Loucy (cell line): ENCODE measurements at regions not wholly inside any gene's neighbourhood (a gene's known extent, or its start where the extent isn't known, plus 50 kb on each side); places are given as distances from the start of the nearest gene placed in this dataset.

ENCODE experiments used
- EZH2phosphoT487 ChIP-seq: fragments of 200-600 bp; IDR thresholded peaks from 2 replicates; pipeline ENCODE4 v1.6.1; 2018; ENCODE audit warnings: antibody characterized with exemption, mild to moderate bottlenecking, moderate library complexity, borderline replicate concordance
- TF ChIP-seq, protein P1 (sequence below): fragments of 200-600 bp; sonication (generic); conservative IDR thresholded peaks from 2 replicates; pipeline ENCODE4 v1.5.1; 2014; ENCODE audit warnings: mild to moderate bottlenecking, antibody characterized with exemption, low read length

GRCh38 chr10:81479316-81479715 is 395.7 kb upstream of the NRG3 start:
- TF ChIP-seq, protein P1, sequence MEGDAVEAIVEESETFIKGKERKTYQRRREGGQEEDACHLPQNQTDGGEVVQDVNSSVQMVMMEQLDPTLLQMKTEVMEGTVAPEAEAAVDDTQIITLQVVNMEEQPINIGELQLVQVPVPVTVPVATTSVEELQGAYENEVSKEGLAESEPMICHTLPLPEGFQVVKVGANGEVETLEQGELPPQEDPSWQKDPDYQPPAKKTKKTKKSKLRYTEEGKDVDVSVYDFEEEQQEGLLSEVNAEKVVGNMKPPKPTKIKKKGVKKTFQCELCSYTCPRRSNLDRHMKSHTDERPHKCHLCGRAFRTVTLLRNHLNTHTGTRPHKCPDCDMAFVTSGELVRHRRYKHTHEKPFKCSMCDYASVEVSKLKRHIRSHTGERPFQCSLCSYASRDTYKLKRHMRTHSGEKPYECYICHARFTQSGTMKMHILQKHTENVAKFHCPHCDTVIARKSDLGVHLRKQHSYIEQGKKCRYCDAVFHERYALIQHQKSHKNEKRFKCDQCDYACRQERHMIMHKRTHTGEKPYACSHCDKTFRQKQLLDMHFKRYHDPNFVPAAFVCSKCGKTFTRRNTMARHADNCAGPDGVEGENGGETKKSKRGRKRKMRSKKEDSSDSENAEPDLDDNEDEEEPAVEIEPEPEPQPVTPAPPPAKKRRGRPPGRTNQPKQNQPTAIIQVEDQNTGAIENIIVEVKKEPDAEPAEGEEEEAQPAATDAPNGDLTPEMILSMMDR: 0 out of 2 replicates have a peak, but pooled peaks have one; percentile 12
- no peak for TF ChIP-seq EZH2phosphoT487
